Astrocyte (in vitro differentiated cells and primary cell): ENCODE measurements at regions not wholly inside any gene's neighbourhood (a gene's known extent, or its start where the extent isn't known, plus 50 kb on each side); places are given as distances from the start of the nearest gene placed in this dataset.

ENCODE experiments used
- DNase-seq: peaks from one replicate; pipeline ENCODE4 v3.0.0-alpha.2; 2010; ENCODE audit warnings: low read depth
- FAIRE-seq: peaks from 2 replicates; lab custom pipeline; 2011; peaks lifted over from hg19 to GRCh38; lab: Jason Lieb, UNC
- H2AFZ ChIP-seq: 2 replicates; pipeline ENCODE4 v1.6.0; 2012; ENCODE audit warnings: low read depth, low read length, inconsistent platforms
- H3K27ac ChIP-seq: 2 replicates; pipeline ENCODE4 v1.5.1; 2011; ENCODE audit warnings: low read depth, low read length, inconsistent platforms
- H3K27me3 ChIP-seq: 2 replicates; pipeline ENCODE4 v1.6.0; 2011; ENCODE audit warnings: low read length, inconsistent platforms; ENCODE audit not compliant: insufficient read depth
- H3K36me3 ChIP-seq: 2 replicates; pipeline ENCODE4 v1.5.1; 2011; ENCODE audit warnings: low read length, inconsistent platforms; ENCODE audit not compliant: insufficient read depth
- H3K4me1 ChIP-seq: 2 replicates; pipeline ENCODE4 v1.5.1; 2011; ENCODE audit warnings: low read length, inconsistent platforms; ENCODE audit not compliant: insufficient read depth
- H3K4me2 ChIP-seq: 2 replicates; pipeline ENCODE4 v1.6.0; 2012; ENCODE audit warnings: low read length, inconsistent platforms
- H3K4me3 ChIP-seq: 2 replicates; pipeline ENCODE4 v1.5.1; 2011; ENCODE audit warnings: low read depth, mild to moderate bottlenecking, low read length, inconsistent platforms; ENCODE audit not compliant: insufficient read depth
- H3K79me2 ChIP-seq: 2 replicates; pipeline ENCODE4 v1.6.0; 2012; ENCODE audit warnings: mild to moderate bottlenecking, low read length, inconsistent platforms; ENCODE audit not compliant: insufficient read depth
- H3K9ac ChIP-seq: 2 replicates; pipeline ENCODE4 v1.6.0; 2012; ENCODE audit warnings: mild to moderate bottlenecking, low read length, inconsistent platforms
- H3K9me3 ChIP-seq: 2 replicates; pipeline ENCODE4 v1.5.1; 2012; ENCODE audit warnings: low read depth, mild to moderate bottlenecking, low read length, inconsistent platforms; ENCODE audit not compliant: insufficient read depth
- H4K20me1 ChIP-seq: 2 replicates; pipeline ENCODE4 v1.6.0; 2012; ENCODE audit warnings: low read length, inconsistent platforms; ENCODE audit not compliant: insufficient read depth
- H3K27ac Mint-ChIP-seq: one replicate; pipeline ENCODE4 v1.8.0; 2021; ENCODE audit warnings: mild to moderate bottlenecking, mixed read lengths; ENCODE audit not compliant: unreplicated experiment
- H3K27me3 Mint-ChIP-seq: one replicate; pipeline ENCODE4 v1.8.0; 2021; ENCODE audit warnings: low read depth, mixed read lengths; ENCODE audit not compliant: unreplicated experiment
- H3K36me3 Mint-ChIP-seq: one replicate; pipeline ENCODE4 v1.8.0; 2021; ENCODE audit warnings: low read depth, mixed read lengths; ENCODE audit not compliant: unreplicated experiment
- H3K4me1 Mint-ChIP-seq: one replicate; pipeline ENCODE4 v1.8.0; 2021; ENCODE audit warnings: low read depth, mixed read lengths; ENCODE audit not compliant: unreplicated experiment
- H3K4me3 Mint-ChIP-seq: one replicate; pipeline ENCODE4 v1.8.0; 2021; ENCODE audit warnings: mild to moderate bottlenecking, moderate library complexity, mixed read lengths; ENCODE audit not compliant: unreplicated experiment
- H3K9me3 Mint-ChIP-seq: one replicate; pipeline ENCODE4 v1.8.0; 2021; ENCODE audit warnings: mild to moderate bottlenecking, mixed read lengths; ENCODE audit not compliant: unreplicated experiment
- EZH2 ChIP-seq: IDR thresholded peaks from 2 replicates; pipeline ENCODE4 v1.6.1; 2012; ENCODE audit warnings: mild to moderate bottlenecking, low read length, inconsistent platforms; ENCODE audit not compliant: insufficient read depth
- TF ChIP-seq, protein P1 (sequence below): IDR thresholded peaks from 2 replicates; pipeline ENCODE4 v1.5.1; 2011; ENCODE audit warnings: low read depth, mild to moderate bottlenecking, inconsistent platforms, low read length, moderate library complexity; ENCODE audit not compliant: insufficient read depth

DNA sequence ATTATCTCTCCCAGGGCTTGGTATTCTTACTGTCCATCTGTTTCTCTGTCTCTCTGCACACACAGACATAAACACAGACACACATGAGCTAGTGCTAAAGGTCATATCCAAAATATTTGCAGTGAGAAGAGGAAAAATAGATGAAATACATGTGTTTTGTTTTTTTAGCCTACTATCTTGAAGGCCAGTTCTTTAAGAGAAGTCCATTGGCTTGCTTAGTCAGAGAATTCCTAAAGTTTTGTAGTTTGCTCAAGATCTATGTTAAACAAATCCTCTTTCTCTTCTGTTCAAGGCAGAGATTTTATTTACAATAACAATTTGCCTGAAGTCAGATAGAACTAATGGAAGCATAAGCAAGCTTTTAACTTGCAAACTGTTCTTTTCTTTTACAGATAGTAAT is 120.0 kb upstream of the AKIRIN2 start:
- DNase-seq (peak; percentile 12), FAIRE-seq (no peak)
- Histone ChIP-seq H3K4me1 (no peaks in the 10 kb centered on the region), H3K27ac (no peak overlapping the region), H3K9me3 (no peaks in the 10 kb centered on the region), H3K79me2 (no peaks in the 10 kb centered on the region), H2AFZ (no peak overlapping the region), H3K9ac (no peak overlapping the region), H3K36me3 (no peaks in the 10 kb centered on the region), H3K4me3 (no peak overlapping the region), H3K27me3 (no peaks in the 10 kb centered on the region), H3K4me2 (no peak overlapping the region), H4K20me1 (no peaks in the 10 kb centered on the region)
- Mint-ChIP-seq H3K4me3 (no peak overlapping the region), H3K27ac (no peak overlapping the region), H3K27me3 (peaks cover 2% of the 10 kb centered on the region), H3K36me3 (peaks cover 2% of the 10 kb centered on the region), H3K4me1 (no peaks in the 10 kb centered on the region), H3K9me3 (no peaks in the 10 kb centered on the region)
- no peak for TF ChIP-seq EZH2
- TF ChIP-seq, protein P1, sequence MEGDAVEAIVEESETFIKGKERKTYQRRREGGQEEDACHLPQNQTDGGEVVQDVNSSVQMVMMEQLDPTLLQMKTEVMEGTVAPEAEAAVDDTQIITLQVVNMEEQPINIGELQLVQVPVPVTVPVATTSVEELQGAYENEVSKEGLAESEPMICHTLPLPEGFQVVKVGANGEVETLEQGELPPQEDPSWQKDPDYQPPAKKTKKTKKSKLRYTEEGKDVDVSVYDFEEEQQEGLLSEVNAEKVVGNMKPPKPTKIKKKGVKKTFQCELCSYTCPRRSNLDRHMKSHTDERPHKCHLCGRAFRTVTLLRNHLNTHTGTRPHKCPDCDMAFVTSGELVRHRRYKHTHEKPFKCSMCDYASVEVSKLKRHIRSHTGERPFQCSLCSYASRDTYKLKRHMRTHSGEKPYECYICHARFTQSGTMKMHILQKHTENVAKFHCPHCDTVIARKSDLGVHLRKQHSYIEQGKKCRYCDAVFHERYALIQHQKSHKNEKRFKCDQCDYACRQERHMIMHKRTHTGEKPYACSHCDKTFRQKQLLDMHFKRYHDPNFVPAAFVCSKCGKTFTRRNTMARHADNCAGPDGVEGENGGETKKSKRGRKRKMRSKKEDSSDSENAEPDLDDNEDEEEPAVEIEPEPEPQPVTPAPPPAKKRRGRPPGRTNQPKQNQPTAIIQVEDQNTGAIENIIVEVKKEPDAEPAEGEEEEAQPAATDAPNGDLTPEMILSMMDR: no peak

DNA sequence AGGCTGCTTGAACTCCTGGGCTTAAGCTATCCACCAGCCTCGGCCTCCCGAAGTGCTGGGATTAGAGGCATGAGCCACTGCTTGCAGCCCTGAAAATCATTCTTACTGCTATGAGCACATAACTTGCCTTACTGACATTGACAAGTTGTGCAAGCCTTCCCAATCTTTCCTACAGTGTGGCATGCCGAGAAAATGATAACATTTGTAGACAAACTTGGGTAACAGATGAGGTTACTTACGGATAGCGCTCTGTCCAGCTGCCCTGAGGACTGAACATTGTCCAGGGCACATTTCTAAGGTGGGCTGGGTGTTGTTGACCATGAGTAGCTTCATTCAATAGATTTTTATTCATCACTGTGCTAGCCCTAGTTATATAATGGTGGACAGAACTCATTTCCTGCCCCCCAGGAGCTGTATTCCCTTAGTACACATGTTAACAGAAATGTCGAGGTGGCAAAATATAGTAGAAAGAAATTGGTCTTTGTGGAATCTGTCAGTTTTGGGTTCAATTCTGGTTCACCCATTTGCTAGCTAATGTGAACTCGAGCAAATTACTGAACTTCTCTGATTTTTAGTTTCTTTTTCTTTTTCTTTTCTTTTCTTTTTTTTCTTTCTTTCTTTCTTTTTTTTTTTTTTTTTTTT is 118.4 kb upstream of the AKIRIN2 start:
- H3K4me1 Mint-ChIP-seq: no peaks in the 10 kb centered on the region
- no peak overlapping the region for H2AFZ ChIP-seq
- H3K9ac ChIP-seq: no peak overlapping the region
- H3K79me2 ChIP-seq: no peaks in the 10 kb centered on the region
- no peak overlapping the region for H3K27ac Mint-ChIP-seq
- H3K4me3 ChIP-seq: no peak overlapping the region
- no peaks in the 10 kb centered on the region for H3K27me3 Mint-ChIP-seq
- no peaks in the 10 kb centered on the region for H3K4me1 ChIP-seq
- no peak overlapping the region for H3K4me3 Mint-ChIP-seq
- H3K9me3 Mint-ChIP-seq: no peaks in the 10 kb centered on the region
- no peak for FAIRE-seq
- H3K4me2 ChIP-seq: no peak overlapping the region
- no peaks in the 10 kb centered on the region for H3K36me3 ChIP-seq
- no peak for DNase-seq
- TF ChIP-seq, protein P1: no peak
- no peak for TF ChIP-seq EZH2
- peaks cover 2% of the 10 kb centered on the region for H3K36me3 Mint-ChIP-seq
- H4K20me1 ChIP-seq: no peaks in the 10 kb centered on the region
- H3K27ac ChIP-seq: no peak overlapping the region
- H3K27me3 ChIP-seq: no peaks in the 10 kb centered on the region
- H3K9me3 ChIP-seq: no peaks in the 10 kb centered on the region

DNA sequence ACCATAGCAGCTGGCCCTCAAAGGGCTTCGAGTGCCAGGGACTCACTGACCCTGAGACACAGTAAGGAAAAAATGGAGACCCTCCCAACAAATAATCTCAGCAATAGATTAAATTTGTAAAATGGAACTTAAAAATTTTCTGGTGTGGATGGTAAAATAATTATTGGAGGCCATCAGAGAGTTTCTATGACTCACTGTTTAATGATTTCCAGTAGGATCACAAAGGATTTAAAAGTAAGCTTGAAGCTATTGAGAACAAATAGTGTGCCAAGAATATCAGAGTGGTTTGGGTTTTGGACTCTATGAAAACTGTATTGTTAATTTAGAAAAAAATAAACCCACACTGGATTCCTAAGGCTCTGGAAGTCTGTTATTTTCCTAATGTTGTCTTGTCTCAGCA is 115.2 kb upstream of the AKIRIN2 start:
- Histone ChIP-seq H3K9ac (no peak overlapping the region), H3K4me2 (no peak overlapping the region), H3K9me3 (no peaks in the 10 kb centered on the region), H2AFZ (no peak overlapping the region), H3K4me3 (no peak overlapping the region), H3K4me1 (no peaks in the 10 kb centered on the region), H3K36me3 (no peaks in the 10 kb centered on the region), H3K79me2 (no peaks in the 10 kb centered on the region), H4K20me1 (no peaks in the 10 kb centered on the region), H3K27me3 (peaks cover under 1% of the 10 kb centered on the region), H3K27ac (no peak overlapping the region)
- no peak overlapping the region for H3K27ac Mint-ChIP-seq
- DNase-seq (peak; percentile 54), FAIRE-seq (no peak)
- H3K27me3 Mint-ChIP-seq: peaks cover 17% of the 10 kb centered on the region
- H3K4me1 Mint-ChIP-seq: no peaks in the 10 kb centered on the region
- peaks cover 2% of the 10 kb centered on the region for H3K36me3 Mint-ChIP-seq
- H3K9me3 Mint-ChIP-seq: no peaks in the 10 kb centered on the region
- TF ChIP-seq EZH2: no peak
- TF ChIP-seq, protein P1: no peak
- no peak overlapping the region for H3K4me3 Mint-ChIP-seq
